EL (cell line): ENCODE measurements at regions not wholly inside any gene's neighbourhood (a gene's known extent, or its start where the extent isn't known, plus 50 kb on each side); places are given as distances from the start of the nearest gene placed in this dataset.

Source experiments
- DNase-seq: peaks from one replicate; pipeline ENCODE4 v3.0.0-alpha.2; 2016

- DNase-seq, result no peak
These were observed 480.0 kb downstream of the KCTD12 start for GRCh38 chr13:76406243-76406642.

- DNase-seq, result no peak
These were observed 487.8 kb downstream of the KCTD12 start for GRCh38 chr13:76398425-76398824.

- no peak for DNase-seq
These were observed 488.8 kb downstream of the KCTD12 start for GRCh38 chr13:76397413-76397812.

DNA sequence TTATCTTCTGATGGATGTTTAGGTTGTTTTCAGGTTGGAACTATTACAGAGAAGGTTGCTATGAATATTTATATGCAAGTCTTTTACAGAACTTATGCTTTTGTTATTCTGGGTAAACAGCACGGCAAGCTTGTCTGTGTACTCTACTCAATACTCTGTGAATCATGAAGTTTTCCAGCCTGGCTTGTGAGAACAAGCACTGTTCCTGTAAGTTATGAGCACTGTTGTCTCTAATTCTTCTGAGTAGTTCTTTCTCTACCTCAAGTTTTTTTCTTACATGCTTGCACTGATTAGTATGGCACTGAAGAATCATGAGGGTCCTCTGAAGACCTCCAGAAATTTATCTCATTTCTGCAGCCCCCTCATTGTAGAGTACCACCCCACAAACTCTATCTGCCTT, 496.9 kb downstream of the KCTD12 start:
- DNase-seq, result no peak

DNA sequence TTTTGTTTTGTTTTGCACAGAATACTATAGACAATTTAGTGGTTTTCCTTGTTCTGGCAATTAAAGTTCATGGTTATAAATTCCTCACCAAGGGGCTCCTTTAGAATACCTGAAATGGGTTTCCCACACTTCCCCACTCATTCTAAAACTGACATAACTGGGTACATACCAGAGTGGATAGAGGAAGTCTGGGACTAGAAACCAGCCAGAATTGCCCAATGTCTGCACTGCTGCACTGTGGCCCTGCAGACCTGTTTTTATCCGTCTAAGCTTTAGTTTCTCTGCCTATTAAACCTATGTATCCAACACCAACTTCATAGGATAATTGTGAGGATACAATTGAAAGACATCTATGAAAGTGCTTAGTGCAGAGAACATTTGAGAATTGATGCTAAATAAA, 498.6 kb downstream of the KCTD12 start:
- no peak for DNase-seq

DNA sequence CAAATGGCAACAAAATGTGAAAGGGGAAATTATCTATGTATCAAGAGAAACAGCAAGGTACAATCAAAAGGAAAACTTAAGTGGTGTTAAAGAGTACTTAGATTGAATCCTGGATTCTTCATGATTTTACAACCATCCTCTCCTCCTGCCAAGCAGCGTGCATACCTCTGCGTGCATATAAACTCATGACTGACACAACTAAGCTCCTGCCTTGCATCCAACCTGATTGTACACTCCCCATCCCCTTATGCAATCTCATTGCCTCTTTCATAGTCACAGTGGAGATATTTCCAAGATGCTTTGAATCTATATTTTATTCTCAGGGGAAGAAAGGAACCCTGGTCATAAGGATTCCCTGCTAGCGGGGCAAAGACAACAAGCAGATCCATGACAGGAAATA, 499.9 kb downstream of the KCTD12 start:
- no peak for DNase-seq

DNA sequence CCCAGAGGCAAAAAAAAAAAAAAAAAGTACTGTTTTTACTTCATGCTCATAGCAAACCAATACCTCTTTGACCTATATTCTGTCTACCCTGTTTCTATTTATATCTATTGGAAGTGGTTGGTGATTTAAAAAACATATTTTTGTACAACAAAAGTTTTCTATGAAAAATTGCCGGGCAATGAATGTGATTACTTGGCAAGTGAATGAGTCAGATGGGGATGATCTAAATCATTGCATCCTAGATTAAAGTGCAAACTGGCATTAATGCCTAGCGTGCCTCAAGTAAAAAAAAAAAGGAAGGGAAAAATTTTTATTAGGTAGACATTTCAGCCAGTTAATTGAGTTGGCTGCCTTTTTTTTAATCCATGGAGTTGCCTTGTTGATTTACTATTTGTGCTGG, 500.6 kb downstream of the KCTD12 start:
- DNase-seq, result no peak

- DNase-seq, result peak; percentile 73
These were observed 502.3 kb downstream of the KCTD12 start for GRCh38 chr13:76383676-76384461.

GRCh38 chr13:76380446-76381065, 505.6 kb downstream of the KCTD12 start:
- no peak for DNase-seq

GRCh38 chr13:76379341-76380105, 506.7 kb downstream of the KCTD12 start:
- no peak for DNase-seq

- no peak for DNase-seq
These were observed 507.4 kb downstream of the KCTD12 start for GRCh38 chr13:76378767-76379166.

GRCh38 chr13:76363682-76364289, 522.4 kb downstream of the KCTD12 start:
- no peak for DNase-seq

DNA sequence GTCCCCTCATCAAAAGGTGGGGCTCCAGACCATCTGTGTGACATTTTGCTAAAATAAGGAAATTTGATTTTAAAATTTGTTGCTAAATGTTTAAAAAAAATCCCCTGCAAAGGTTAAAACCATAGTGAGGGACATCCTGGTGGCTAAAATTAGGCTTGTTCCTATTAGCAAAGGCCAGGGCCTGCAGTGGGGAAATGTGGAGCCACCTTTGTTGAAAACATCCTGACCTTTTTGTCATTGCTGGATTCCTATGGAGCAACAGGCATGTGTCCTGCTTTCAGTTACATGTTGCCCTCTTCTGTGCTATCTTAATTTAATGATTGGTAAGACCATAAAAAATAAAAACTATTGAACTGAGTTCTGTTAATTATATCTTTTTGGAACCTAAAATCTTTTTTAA, 524.3 kb downstream of the KCTD12 start:
- DNase-seq, result no peak

DNA sequence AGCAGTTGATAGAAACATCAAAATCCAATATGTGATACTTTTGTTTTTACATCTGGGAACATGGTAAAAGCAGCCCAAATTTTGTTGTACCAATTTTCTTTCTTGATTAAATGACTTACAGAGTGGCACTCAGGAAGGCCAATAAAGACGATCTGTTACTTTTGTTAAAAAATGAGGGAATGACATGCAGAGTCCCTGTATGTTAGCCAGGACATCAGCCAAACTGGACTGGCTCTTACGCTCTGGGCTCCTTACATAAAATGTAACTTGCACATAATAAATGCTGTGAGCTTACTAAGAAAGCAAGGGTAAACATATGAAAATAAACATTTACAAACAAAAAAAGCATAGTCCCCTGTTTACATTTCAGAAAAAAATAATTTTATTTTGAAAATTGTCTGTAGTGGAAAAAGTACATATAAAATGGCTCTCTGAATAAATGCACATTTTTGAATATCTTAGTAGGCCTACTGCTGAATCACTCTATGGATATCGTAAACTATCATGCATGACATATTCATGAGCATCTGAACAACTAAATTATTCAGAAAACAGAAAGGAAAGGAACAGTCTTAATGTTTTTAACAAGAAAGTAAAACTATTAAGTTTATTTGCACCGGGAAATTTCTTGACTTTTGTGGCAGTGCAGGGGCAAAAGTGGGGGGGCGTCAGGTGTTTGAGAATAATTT, 534.5 kb downstream of the KCTD12 start:
- DNase-seq, result no peak

DNA sequence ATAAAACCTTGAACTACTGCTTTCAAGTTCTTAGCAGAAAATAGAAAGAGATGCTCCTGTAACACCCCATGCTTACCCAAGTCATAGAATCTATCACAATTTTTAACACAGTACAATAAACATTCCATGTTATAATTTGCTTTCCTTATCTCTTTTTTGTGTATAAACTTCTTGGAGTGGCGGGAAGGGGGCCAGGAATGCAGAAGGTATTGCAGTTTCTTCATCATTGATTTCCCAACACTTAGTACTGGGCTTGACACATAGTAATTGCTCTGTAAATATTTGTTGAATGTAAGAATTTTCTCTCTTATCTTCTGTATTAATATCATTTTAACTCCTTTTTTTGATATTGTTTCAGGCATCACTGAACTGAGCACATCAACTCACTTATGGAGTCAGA, 535.8 kb downstream of the KCTD12 start:
- DNase-seq, result no peak

GRCh38 chr13:76349700-76350099, 536.5 kb downstream of the KCTD12 start:
- peak; percentile 2 for DNase-seq

DNA sequence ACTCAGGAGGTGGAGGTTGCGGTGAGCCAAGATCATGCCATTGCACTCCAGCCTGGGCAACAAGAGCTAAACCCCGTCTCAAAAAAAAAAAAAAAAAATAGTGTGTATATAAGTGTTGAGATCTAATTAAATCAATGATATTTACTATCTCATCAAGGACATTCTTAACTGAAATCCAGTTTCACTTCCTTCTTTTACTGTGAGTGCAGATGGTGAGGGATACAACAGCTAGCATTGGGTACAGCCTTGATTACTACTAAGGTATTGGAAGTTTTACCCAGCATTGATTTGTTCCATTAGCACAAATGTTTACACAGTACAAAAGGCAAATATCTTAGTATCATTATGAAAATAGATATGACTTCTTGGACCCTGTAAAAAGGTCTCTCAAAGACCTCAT, 546.6 kb downstream of the KCTD12 start:
- no peak for DNase-seq

DNA sequence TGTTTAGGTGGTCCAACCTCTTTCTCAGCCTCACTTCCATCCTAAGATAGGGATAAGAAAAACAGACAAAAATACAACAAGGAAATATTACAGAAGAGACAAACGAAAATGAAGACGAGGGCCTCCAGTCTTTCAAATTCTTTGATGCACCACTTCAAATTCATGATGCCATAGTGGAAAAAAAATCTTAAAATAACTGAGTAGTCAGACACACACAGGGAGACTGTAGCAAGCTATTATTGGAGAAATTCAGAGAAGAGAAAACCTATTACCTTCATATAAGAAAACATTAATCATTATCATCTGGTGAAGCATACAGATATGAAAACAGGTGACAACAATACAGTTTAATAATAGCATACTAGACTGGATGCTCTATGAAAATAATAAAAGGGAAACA, 548.2 kb downstream of the KCTD12 start:
- no peak for DNase-seq

GRCh38 chr13:76336889-76337844, 549.0 kb downstream of the KCTD12 start:
- no peak for DNase-seq

DNA sequence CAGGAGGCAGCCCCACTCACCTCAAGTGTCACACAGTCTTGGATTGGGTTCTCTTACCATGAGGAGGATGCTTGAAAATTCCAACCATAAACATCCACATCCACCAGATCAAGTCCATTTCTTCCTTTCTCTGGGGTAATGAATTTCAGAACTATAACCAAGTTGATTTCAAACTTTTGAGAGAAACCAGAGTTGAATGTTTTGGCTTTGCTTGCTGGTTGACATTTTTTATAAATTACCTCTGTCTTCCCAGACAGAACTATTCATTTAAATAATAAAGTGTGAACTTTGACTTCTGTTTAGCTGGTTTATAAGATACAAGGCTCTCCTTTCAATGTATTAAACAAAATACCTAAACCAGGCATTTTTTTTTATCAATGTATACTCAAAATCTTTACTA, 550.7 kb downstream of the KCTD12 start:
- DNase-seq, result no peak

GRCh38 chr13:76331943-76332712, 554.1 kb downstream of the KCTD12 start:
- no peak for DNase-seq
